Neural progenitor cell (in vitro differentiated cells): ENCODE measurements at regions not wholly inside any gene's neighbourhood (a gene's known extent, or its start where the extent isn't known, plus 50 kb on each side); places are given as distances from the start of the nearest gene placed in this dataset.

Experiments
- CTCF ChIP-seq: fragments of 200-600 bp; sonication (generic); IDR thresholded peaks from 2 replicates; pipeline ENCODE4 v1.5.1; 2017; ENCODE audit warnings: antibody characterized with exemption, mild to moderate bottlenecking
- EZH2 ChIP-seq: fragments of 200-600 bp; sonication (generic); IDR thresholded peaks from 2 replicates; pipeline ENCODE4 v1.6.1; 2017; ENCODE audit warnings: antibody characterized with exemption, mild to moderate bottlenecking, moderate library complexity
- EZH2phosphoT487 ChIP-seq: fragments of 200-600 bp; sonication (generic); IDR thresholded peaks from 2 replicates; pipeline ENCODE4 v1.6.1; 2017; ENCODE audit warnings: antibody characterized with exemption

GRCh38 chr15:69624155-69624520 lies 171.5 kb downstream of the RPLP1 start:
- no peak for TF ChIP-seq CTCF
- TF ChIP-seq EZH2 = no peak
- TF ChIP-seq EZH2phosphoT487 = no peak
